OCI-LY7 (cell line): ENCODE measurements at regions not wholly inside any gene's neighbourhood (a gene's known extent, or its start where the extent isn't known, plus 50 kb on each side); places are given as distances from the start of the nearest gene placed in this dataset.

Experiments used
- EZH2phosphoT487 ChIP-seq: fragments of 200-600 bp; sonication (generic); IDR thresholded peaks from 2 replicates; pipeline ENCODE4 v1.6.1; 2018; ENCODE audit warnings: low read depth, borderline replicate concordance, mild to moderate bottlenecking, mixed run types, antibody characterized with exemption, low read length, moderate library complexity, mixed read lengths
- TF ChIP-seq, protein P1 (sequence below): fragments of 200-600 bp; sonication (generic); conservative IDR thresholded peaks from 2 replicates; pipeline ENCODE4 v1.5.1; 2014; ENCODE audit warnings: mild to moderate bottlenecking, antibody characterized with exemption, low read length, moderate library complexity, mixed read lengths

GRCh38 chr11:91164452-91164822 is 941.6 kb upstream of the CHORDC1 start:
- TF ChIP-seq, protein P1, sequence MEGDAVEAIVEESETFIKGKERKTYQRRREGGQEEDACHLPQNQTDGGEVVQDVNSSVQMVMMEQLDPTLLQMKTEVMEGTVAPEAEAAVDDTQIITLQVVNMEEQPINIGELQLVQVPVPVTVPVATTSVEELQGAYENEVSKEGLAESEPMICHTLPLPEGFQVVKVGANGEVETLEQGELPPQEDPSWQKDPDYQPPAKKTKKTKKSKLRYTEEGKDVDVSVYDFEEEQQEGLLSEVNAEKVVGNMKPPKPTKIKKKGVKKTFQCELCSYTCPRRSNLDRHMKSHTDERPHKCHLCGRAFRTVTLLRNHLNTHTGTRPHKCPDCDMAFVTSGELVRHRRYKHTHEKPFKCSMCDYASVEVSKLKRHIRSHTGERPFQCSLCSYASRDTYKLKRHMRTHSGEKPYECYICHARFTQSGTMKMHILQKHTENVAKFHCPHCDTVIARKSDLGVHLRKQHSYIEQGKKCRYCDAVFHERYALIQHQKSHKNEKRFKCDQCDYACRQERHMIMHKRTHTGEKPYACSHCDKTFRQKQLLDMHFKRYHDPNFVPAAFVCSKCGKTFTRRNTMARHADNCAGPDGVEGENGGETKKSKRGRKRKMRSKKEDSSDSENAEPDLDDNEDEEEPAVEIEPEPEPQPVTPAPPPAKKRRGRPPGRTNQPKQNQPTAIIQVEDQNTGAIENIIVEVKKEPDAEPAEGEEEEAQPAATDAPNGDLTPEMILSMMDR: no peak
- no peak for TF ChIP-seq EZH2phosphoT487
